NOMO-1 (cell line): ENCODE measurements at regions not wholly inside any gene's neighbourhood (a gene's known extent, or its start where the extent isn't known, plus 50 kb on each side); places are given as distances from the start of the nearest gene placed in this dataset.

Experiments
- DNase-seq, 2 experiments: peaks; one replicate each; lab custom pipeline; 2025; ENCODE audit not compliant: unreplicated experiment in 2 of 2; lab: John Stamatoyannopoulos, UW

DNA sequence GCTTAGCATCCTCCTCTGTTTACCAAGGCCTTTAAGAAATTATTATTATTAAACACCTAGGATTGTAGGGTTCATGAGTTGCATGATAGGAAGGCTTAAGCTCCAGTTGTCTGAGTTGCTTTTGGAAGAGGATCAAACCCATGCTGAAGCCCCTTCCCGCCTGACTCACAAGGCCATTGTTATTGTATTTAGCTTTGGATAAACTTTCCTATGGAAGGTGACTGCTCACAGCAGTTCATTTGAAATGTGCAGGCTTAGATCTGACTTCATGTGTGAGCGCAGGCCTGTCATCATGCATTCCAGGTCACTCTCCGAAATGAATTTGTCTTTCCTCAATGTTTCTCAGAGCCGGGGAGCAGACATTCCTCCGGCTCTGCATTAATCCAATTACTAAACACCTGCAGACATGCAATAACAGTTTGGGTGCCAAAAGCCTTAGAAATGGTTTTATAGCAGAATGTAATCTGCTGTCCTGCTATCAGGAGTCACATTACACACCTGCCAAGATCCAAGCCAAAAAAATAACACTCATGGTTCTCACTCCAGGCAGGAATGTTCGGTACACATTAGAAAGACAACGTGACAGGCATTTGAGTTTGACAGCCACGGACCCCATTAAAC, 119.9 kb downstream of the OSR1 start:
- DNase-seq: no peak

GRCh38 chr2:19235308-19235707, 123.1 kb downstream of the OSR1 start:
- DNase-seq: no peak

GRCh38 chr2:19232312-19232711, 126.1 kb downstream of the OSR1 start:
- no peak for DNase-seq

DNA sequence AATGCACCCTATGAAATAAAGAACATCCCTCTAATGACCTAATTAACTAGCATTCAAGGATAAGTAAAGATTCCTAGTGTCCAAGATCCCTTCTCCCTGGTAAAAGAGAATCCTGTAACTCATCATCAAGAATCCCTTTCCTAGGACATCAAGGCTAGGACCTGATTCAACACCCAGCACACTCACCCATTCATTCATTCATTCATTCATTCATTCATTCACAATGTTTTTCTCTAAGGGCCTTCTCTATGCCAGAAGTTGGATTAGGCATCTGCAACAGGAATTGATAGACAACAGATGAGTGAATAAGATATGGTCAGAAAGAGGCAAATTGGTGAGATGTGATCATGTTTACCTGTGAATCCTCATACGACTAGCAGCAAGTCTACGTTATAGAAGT, 126.8 kb downstream of the OSR1 start:
- DNase-seq: no peak

GRCh38 chr2:19230626-19231025, 127.8 kb downstream of the OSR1 start:
- DNase-seq: no peak

DNA sequence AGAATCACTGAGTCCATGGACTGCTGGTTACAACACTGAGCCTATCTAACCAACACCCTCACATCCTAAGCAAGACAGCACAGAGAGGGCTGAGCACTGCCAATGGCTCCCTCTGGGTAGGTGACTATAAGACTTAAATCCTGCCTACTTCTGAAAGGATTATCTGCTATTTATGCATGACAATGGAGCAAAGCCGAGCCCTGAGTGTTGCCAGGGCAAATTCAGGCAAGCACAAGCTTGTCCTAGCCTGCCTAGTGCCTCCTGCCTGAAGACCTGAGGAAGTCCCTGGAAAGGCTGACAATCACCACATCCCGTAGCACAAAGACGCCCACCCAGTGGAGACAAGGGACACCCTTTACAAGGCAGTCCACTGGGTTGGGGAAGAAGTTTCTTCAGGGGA, 129.7 kb downstream of the OSR1 start:
- DNase-seq: no peak

DNA sequence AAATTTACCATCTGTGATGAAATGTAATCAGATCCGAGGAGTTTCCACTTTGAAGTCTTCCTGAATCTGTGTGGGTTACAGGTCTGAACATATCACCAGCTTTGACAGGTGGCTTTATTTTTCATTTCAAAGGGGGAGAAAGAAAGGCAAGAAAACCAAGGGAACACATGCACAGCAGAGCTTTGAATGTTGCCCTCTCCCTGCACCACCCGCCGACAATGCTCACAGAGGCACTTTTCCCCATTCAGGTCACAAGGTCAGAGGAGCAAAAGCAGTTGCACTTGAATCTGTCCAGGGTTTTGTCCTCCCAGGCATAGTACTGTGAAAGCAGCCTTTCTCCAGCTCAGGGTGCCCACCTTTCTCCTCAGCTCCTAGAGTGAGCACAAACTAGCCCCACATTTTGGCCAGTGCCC, 130.2 kb downstream of the OSR1 start:
- no peak for DNase-seq

- no peak for DNase-seq
Observed at GRCh38 chr2:19226871-19227270, 131.6 kb downstream of the OSR1 start.

- DNase-seq: no peak
Observed at GRCh38 chr2:19226386-19226785, 132.0 kb downstream of the OSR1 start.

GRCh38 chr2:19225931-19226330, 132.5 kb downstream of the OSR1 start:
- no peak for DNase-seq

- no peak for DNase-seq
Observed at GRCh38 chr2:19225126-19225525, 133.3 kb downstream of the OSR1 start.

DNA sequence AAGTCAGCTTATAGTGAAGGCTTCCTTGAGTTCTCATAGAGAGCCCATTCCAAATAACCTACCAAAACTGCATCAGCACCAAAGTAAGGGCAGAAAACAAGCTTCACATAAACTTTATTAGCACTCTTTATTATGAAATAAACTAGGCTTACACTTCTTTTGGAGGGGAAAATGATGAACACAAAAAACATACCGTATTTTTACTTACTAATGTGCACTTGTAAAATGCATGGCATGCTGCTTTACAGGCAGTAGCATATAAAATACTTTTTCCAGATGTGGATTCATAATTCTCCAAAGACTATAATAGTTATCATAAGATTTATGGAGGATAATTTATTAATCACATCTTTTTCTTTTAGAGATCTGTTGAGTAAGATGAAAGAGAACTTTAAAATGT, 133.9 kb downstream of the OSR1 start:
- DNase-seq: no peak

GRCh38 chr2:19224011-19224410, 134.4 kb downstream of the OSR1 start:
- DNase-seq: no peak

DNA sequence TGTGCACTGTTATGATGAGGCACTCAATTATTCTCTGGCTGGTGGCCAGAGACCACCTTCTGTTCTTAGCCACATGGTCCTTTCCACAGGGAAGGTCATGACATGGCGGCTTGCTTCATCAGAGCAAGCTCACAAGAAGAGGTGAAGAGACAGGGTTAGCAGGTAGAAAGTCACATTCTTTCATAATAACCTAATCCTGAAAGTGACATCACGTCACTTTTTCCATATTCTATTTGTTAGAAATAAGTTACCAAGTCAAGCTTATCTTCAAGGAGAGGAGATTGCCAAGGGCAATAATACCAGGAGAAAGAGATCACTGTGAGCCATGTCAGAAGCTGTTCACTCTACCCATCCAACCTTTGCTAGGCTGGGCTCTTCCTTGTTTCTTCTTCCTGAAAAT, 139.4 kb downstream of the OSR1 start:
- DNase-seq: no peak

GRCh38 chr2:19218166-19218565, 140.3 kb downstream of the OSR1 start:
- DNase-seq: no peak

DNA sequence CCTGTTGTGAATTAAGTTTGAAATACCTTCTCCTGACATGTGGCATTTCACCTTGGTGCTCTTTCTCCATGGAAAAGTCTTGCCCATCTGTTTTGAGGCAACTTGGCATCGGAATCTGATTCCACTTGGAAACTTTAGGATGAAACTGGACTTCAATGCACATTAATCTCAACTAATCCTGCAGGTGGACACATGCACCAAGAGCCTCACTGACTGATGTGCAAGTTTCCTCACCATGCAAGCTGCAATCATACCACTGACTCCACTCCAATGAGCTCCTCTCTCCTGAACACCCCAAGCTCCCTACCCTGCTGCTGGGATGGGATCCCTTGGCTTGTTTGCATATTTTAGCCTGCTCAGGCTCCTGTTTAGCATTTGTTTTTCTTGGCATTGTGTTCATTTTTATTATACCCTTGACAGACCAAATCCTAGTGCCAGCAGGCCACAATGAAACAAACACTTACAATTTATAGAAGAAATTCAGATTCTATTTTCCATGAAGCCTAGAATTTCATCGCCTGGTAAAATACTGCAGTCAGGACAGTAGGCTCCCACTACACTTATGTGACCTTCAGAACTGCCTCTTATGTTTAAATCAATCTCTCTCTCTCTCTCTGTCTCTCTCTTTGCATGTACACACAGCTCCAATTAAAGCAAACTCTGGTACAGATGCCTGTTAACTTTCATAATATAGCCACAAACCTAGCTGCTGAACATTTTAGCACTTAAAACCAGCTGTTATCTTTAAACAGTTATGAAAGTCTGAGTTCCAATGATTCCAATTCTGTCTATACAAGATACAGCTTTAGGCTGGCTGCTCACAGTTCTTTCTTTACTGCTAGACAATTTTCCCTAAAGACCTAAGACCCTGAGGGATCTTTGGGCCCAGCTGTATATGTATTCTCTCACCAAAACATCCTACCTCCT, 141.5 kb downstream of the OSR1 start:
- no peak for DNase-seq

DNA sequence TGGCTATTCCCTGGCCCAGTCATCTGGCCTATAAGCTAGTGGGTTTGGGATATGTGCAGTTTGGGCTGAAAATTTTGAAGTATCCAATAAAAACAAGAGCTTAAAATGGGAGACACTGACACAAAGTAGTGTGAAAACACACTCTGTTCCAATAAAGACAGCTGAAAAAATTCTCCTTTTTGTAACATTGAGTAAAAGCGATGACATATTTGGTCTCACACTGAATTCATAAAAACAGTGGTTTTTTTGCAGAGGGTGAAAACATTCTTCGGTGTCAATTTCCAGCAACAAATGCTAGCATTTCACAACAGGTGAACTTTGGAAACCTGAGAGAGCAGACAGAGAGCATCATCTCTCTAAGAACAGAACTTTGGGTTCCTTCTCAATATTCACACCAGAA, 142.2 kb downstream of the OSR1 start:
- DNase-seq: no peak

GRCh38 chr2:19214682-19215391, 143.6 kb downstream of the OSR1 start:
- DNase-seq: no peak

GRCh38 chr2:19209575-19210341, 148.7 kb downstream of the OSR1 start:
- peak; percentile 3 to 22 for DNase-seq

DNA sequence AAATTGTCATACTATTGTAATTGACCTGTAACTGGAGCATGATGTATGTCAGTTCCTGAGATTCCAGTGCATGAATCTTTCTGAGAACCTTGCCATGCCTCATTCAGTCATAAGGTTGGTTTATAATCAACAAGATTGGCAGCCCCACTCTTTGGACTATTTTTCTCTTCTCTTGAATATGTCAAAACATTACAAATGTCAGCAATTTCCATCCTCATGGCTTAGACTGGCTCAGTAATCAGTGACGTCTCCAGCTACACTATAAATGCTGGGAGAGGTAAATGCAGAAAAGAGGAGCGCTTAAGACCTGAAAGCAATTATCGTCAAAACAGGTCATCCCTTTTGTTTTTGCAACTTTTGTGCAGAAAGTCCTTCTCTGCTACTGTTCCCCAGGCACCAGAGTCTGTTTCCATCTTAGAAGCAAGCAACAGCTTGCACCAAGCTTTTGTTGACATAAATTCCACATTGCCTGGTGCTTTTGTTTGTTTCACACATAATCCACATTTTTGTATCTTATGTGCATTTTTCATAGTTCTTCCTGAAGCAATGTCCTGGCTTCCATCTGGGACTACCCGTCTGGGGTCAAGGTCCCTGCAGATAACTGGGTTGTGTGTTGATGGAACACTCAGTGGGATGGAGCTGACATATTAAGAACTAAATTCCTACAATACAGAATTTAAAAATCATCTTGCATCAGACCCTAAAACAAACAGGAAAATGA, 149.8 kb downstream of the OSR1 start:
- no peak for DNase-seq
